Transverse colon (tissue), 4 donors: ENCODE measurements at regions not wholly inside any gene's neighbourhood (a gene's known extent, or its start where the extent isn't known, plus 50 kb on each side); places are given as distances from the start of the nearest gene placed in this dataset.

Source experiments
- CTCF ChIP-seq, 5 experiments: fragments of 200-600 bp in 3 of 5; fragments of 450-650 bp in 2 of 5; sonication (generic) in 3 of 5; IDR thresholded peaks; 1 replicate in 2 of 5; 2 replicates in 3 of 5; pipeline ENCODE4 v1.5.1; 2016 to 2017; ENCODE audit warnings: antibody characterized with exemption in 5 of 5, inconsistent platforms in 3 of 5, mild to moderate bottlenecking in 2 of 5, moderate library complexity in 1 of 5
- POLR2A ChIP-seq: fragments of 450-650 bp; IDR thresholded peaks from one replicate; pipeline ENCODE4 v1.6.1; 2016; ENCODE audit warnings: antibody characterized with exemption, mild to moderate bottlenecking, moderate library complexity
- POLR2AphosphoS5 ChIP-seq, 3 donors: sonication (generic); formaldehyde crosslinking; IDR thresholded peaks; one replicate each; pipeline ENCODE4 v1.6.1; 2016; ENCODE audit warnings: antibody characterized with exemption in 3 of 3

GRCh38 chr6:124888581-124889371 is 73.5 kb upstream of the RNF217 start:
- TF ChIP-seq CTCF (IDR thresholded peaks at IDR 0.05): no peak
- no peak for TF ChIP-seq POLR2A
- no peak for TF ChIP-seq POLR2AphosphoS5 (IDR thresholded peaks at IDR 0.05)
